Activated CD4-positive, alpha-beta T cell treated with anti-CD3 and anti-CD28 coated beads for 24 hours (primary cell): ENCODE measurements at regions not wholly inside any gene's neighbourhood (a gene's known extent, or its start where the extent isn't known, plus 50 kb on each side); places are given as distances from the start of the nearest gene placed in this dataset.

Source experiments
- DNase-seq, 2 donors: peaks; one replicate each; pipeline ENCODE4 v3.0.0-alpha.2; 2020; ENCODE audit warnings: low read depth in 2 of 2

GRCh38 chr6:7050004-7050403 is 57.8 kb upstream of the RREB1 start:
- no peak for DNase-seq

- DNase-seq, result no peak
Measured at GRCh38 chr6:7050872-7051779, 56.6 kb upstream of the RREB1 start.

GRCh38 chr6:7051780-7052442 is 55.9 kb upstream of the RREB1 start:
- no peak for DNase-seq

DNA sequence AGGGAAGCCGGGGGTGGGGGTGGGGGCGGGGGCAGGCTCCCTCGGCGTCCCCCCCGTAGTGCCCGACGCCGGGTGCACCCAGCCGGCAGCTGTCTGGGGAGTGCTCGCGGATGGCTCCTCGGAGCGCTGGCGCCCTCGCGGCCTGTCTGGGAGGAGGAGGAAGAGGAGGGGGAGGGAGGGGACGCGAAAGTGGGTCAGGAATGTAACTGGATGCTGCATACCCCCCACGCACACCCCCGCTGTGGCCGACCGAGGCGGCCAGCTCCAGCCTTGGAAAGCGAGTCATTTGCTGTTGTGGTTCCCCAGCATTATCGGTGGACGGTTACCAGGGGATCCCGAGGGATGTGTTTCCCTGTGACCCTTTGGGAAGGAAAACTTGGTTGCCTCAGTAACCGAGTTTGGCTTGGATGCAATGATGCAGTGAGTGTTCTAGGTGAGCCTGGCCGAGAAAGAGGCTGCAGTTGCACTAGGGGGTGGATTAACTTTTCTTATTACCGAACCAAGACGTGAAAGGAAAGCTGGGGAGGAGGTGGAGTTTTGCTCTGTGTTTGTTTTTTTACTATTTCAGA is 55.2 kb upstream of the RREB1 start:
- no peak for DNase-seq

- no peak for DNase-seq
Measured at GRCh38 chr6:7053125-7053774, 54.5 kb upstream of the RREB1 start.
